Astrocyte (in vitro differentiated cells and primary cell): ENCODE measurements at regions not wholly inside any gene's neighbourhood (a gene's known extent, or its start where the extent isn't known, plus 50 kb on each side); places are given as distances from the start of the nearest gene placed in this dataset.
A peak's percentile ranks its signal among the peaks of the same experiment; 100 is the strongest.

ENCODE experiments used
- DNase-seq: peaks from one replicate; pipeline ENCODE4 v3.0.0-alpha.2; 2010; ENCODE audit warnings: low read depth
- FAIRE-seq: peaks from 2 replicates; lab custom pipeline; 2011; peaks lifted over from hg19 to GRCh38; lab: Jason Lieb, UNC
- H2AFZ ChIP-seq: 2 replicates; pipeline ENCODE4 v1.6.0; 2012; ENCODE audit warnings: low read depth, low read length, inconsistent platforms
- H3K27ac ChIP-seq: 2 replicates; pipeline ENCODE4 v1.5.1; 2011; ENCODE audit warnings: low read depth, low read length, inconsistent platforms
- H3K27me3 ChIP-seq: 2 replicates; pipeline ENCODE4 v1.6.0; 2011; ENCODE audit warnings: low read length, inconsistent platforms; ENCODE audit not compliant: insufficient read depth
- H3K36me3 ChIP-seq: 2 replicates; pipeline ENCODE4 v1.5.1; 2011; ENCODE audit warnings: low read length, inconsistent platforms; ENCODE audit not compliant: insufficient read depth
- H3K4me1 ChIP-seq: 2 replicates; pipeline ENCODE4 v1.5.1; 2011; ENCODE audit warnings: low read length, inconsistent platforms; ENCODE audit not compliant: insufficient read depth
- H3K4me2 ChIP-seq: 2 replicates; pipeline ENCODE4 v1.6.0; 2012; ENCODE audit warnings: low read length, inconsistent platforms
- H3K4me3 ChIP-seq: 2 replicates; pipeline ENCODE4 v1.5.1; 2011; ENCODE audit warnings: low read depth, mild to moderate bottlenecking, low read length, inconsistent platforms; ENCODE audit not compliant: insufficient read depth
- H3K79me2 ChIP-seq: 2 replicates; pipeline ENCODE4 v1.6.0; 2012; ENCODE audit warnings: mild to moderate bottlenecking, low read length, inconsistent platforms; ENCODE audit not compliant: insufficient read depth
- H3K9ac ChIP-seq: 2 replicates; pipeline ENCODE4 v1.6.0; 2012; ENCODE audit warnings: mild to moderate bottlenecking, low read length, inconsistent platforms
- H3K9me3 ChIP-seq: 2 replicates; pipeline ENCODE4 v1.5.1; 2012; ENCODE audit warnings: low read depth, mild to moderate bottlenecking, low read length, inconsistent platforms; ENCODE audit not compliant: insufficient read depth
- H4K20me1 ChIP-seq: 2 replicates; pipeline ENCODE4 v1.6.0; 2012; ENCODE audit warnings: low read length, inconsistent platforms; ENCODE audit not compliant: insufficient read depth
- H3K27ac Mint-ChIP-seq: one replicate; pipeline ENCODE4 v1.8.0; 2021; ENCODE audit warnings: mild to moderate bottlenecking, mixed read lengths; ENCODE audit not compliant: unreplicated experiment
- H3K27me3 Mint-ChIP-seq: one replicate; pipeline ENCODE4 v1.8.0; 2021; ENCODE audit warnings: low read depth, mixed read lengths; ENCODE audit not compliant: unreplicated experiment
- H3K36me3 Mint-ChIP-seq: one replicate; pipeline ENCODE4 v1.8.0; 2021; ENCODE audit warnings: low read depth, mixed read lengths; ENCODE audit not compliant: unreplicated experiment
- H3K4me1 Mint-ChIP-seq: one replicate; pipeline ENCODE4 v1.8.0; 2021; ENCODE audit warnings: low read depth, mixed read lengths; ENCODE audit not compliant: unreplicated experiment
- H3K4me3 Mint-ChIP-seq: one replicate; pipeline ENCODE4 v1.8.0; 2021; ENCODE audit warnings: mild to moderate bottlenecking, moderate library complexity, mixed read lengths; ENCODE audit not compliant: unreplicated experiment
- H3K9me3 Mint-ChIP-seq: one replicate; pipeline ENCODE4 v1.8.0; 2021; ENCODE audit warnings: mild to moderate bottlenecking, mixed read lengths; ENCODE audit not compliant: unreplicated experiment
- CTCF ChIP-seq: IDR thresholded peaks from 2 replicates; pipeline ENCODE4 v1.5.1; 2011; ENCODE audit warnings: low read depth, mild to moderate bottlenecking, inconsistent platforms, low read length, moderate library complexity; ENCODE audit not compliant: insufficient read depth
- EZH2 ChIP-seq: IDR thresholded peaks from 2 replicates; pipeline ENCODE4 v1.6.1; 2012; ENCODE audit warnings: mild to moderate bottlenecking, low read length, inconsistent platforms; ENCODE audit not compliant: insufficient read depth

- peak; percentile 4 for DNase-seq
- H3K79me2 ChIP-seq: no peaks in the 10 kb centered on the region
- Mint-ChIP-seq H3K4me1 (peaks cover 7% of the 10 kb centered on the region), H3K27ac (no peak overlapping the region), H3K4me3 (no peak overlapping the region), H3K36me3 (no peaks in the 10 kb centered on the region), H3K27me3 (no peaks in the 10 kb centered on the region), H3K9me3 (no peaks in the 10 kb centered on the region)
- no peak overlapping the region for H3K4me2 ChIP-seq
- no peaks in the 10 kb centered on the region for H3K27me3 ChIP-seq
- no peak overlapping the region for H2AFZ ChIP-seq
- H4K20me1 ChIP-seq: no peaks in the 10 kb centered on the region
- no peak for FAIRE-seq
- no peak overlapping the region for H3K9ac ChIP-seq
- no peak overlapping the region for H3K4me3 ChIP-seq
- H3K36me3 ChIP-seq: no peaks in the 10 kb centered on the region
- H3K27ac ChIP-seq: no peak overlapping the region
- TF ChIP-seq EZH2 (no peak), CTCF (peak; percentile 42)
- H3K9me3 ChIP-seq: no peaks in the 10 kb centered on the region
- peaks cover under 1% of the 10 kb centered on the region for H3K4me1 ChIP-seq
Observed at GRCh38 chr1:68819190-68819829, 322.4 kb upstream of the DEPDC1 start.

- no peak for DNase-seq
- no peak for FAIRE-seq
- no peaks in the 10 kb centered on the region for H3K27me3 ChIP-seq
Observed at GRCh38 chr1:68820151-68820550, 323.3 kb upstream of the DEPDC1 start.

More at GRCh38 chr1:68820151-68820550, 323.3 kb upstream of the DEPDC1 start:
- no peak overlapping the region for H3K27ac ChIP-seq
- no peak overlapping the region for H3K4me3 Mint-ChIP-seq
- no peaks in the 10 kb centered on the region for H3K4me1 ChIP-seq
- no peaks in the 10 kb centered on the region for H4K20me1 ChIP-seq
- no peaks in the 10 kb centered on the region for H3K79me2 ChIP-seq
- H2AFZ ChIP-seq: no peak overlapping the region
- H3K36me3 Mint-ChIP-seq: no peaks in the 10 kb centered on the region
- H3K4me1 Mint-ChIP-seq: no peaks in the 10 kb centered on the region
- TF ChIP-seq CTCF: no peak
- TF ChIP-seq EZH2: no peak
- no peak overlapping the region for H3K4me2 ChIP-seq
- no peaks in the 10 kb centered on the region for H3K9me3 ChIP-seq
- H3K4me3 ChIP-seq: no peak overlapping the region
- H3K9ac ChIP-seq: no peak overlapping the region
- no peak overlapping the region for H3K27ac Mint-ChIP-seq
- H3K27me3 Mint-ChIP-seq: no peaks in the 10 kb centered on the region
- H3K36me3 ChIP-seq: no peaks in the 10 kb centered on the region
- no peaks in the 10 kb centered on the region for H3K9me3 Mint-ChIP-seq
